NCI-H446 treated with DMSO at 0.1 percent for 48 hours (cell line): ENCODE measurements at regions not wholly inside any gene's neighbourhood (a gene's known extent, or its start where the extent isn't known, plus 50 kb on each side); places are given as distances from the start of the nearest gene placed in this dataset.

Experiments used
- DNase-seq: peaks from one replicate; lab custom pipeline; 2025; lab: John Stamatoyannopoulos, UW

- no peak for DNase-seq
These were observed 58.8 kb downstream of the SPRY1 start for GRCh38 chr4:123455360-123455759.

- no peak for DNase-seq
These were observed 65.4 kb downstream of the SPRY1 start for GRCh38 chr4:123462007-123462406.

- no peak for DNase-seq
These were observed 67.3 kb downstream of the SPRY1 start for GRCh38 chr4:123463869-123464268.

- no peak for DNase-seq
These were observed 68.8 kb downstream of the SPRY1 start for GRCh38 chr4:123465416-123465815.

- no peak for DNase-seq
These were observed 69.6 kb downstream of the SPRY1 start for GRCh38 chr4:123466080-123466785.

GRCh38 chr4:123468479-123469031 lies 72.0 kb downstream of the SPRY1 start:
- DNase-seq = no peak

GRCh38 chr4:123469245-123469644 lies 72.7 kb downstream of the SPRY1 start:
- DNase-seq = no peak

- DNase-seq = no peak
These were observed 73.1 kb downstream of the SPRY1 start for GRCh38 chr4:123469696-123470095.

GRCh38 chr4:123470640-123471039 lies 74.0 kb downstream of the SPRY1 start:
- no peak for DNase-seq

- DNase-seq = no peak
These were observed 75.2 kb downstream of the SPRY1 start for GRCh38 chr4:123471655-123472369.

- no peak for DNase-seq
These were observed 78.2 kb downstream of the SPRY1 start for GRCh38 chr4:123474817-123475216.

GRCh38 chr4:123476089-123476488 lies 79.5 kb downstream of the SPRY1 start:
- no peak for DNase-seq

- DNase-seq = no peak
These were observed 81.2 kb downstream of the SPRY1 start for GRCh38 chr4:123477711-123478209.

- DNase-seq = no peak
These were observed 82.3 kb downstream of the SPRY1 start for GRCh38 chr4:123478859-123479345.

- DNase-seq = no peak
These were observed 83.3 kb downstream of the SPRY1 start for GRCh38 chr4:123479944-123480343.

- DNase-seq = no peak
These were observed 84.3 kb downstream of the SPRY1 start for GRCh38 chr4:123480706-123481418.

- DNase-seq = no peak
These were observed 85.1 kb downstream of the SPRY1 start for GRCh38 chr4:123481717-123482116.

GRCh38 chr4:123484291-123484926 lies 87.8 kb downstream of the SPRY1 start:
- DNase-seq = no peak

- no peak for DNase-seq
These were observed 89.0 kb downstream of the SPRY1 start for GRCh38 chr4:123485601-123486000.

GRCh38 chr4:123488916-123489315 lies 92.3 kb downstream of the SPRY1 start:
- DNase-seq = no peak

GRCh38 chr4:123495530-123495929 lies 98.9 kb downstream of the SPRY1 start:
- DNase-seq = no peak

- DNase-seq = no peak
These were observed 99.8 kb downstream of the SPRY1 start for GRCh38 chr4:123496421-123496820.
